ENCODE measurements at regions not wholly inside any gene's neighbourhood (a gene's known extent, or its start where the extent isn't known, plus 50 kb on each side); places are given as distances from the start of the nearest gene placed in this dataset.
"Not testable (repeated sequence)": the region's sequence is repeated elsewhere in the genome, so short reads cannot be mapped to it uniquely, and the experiment has no call there.

DNA sequence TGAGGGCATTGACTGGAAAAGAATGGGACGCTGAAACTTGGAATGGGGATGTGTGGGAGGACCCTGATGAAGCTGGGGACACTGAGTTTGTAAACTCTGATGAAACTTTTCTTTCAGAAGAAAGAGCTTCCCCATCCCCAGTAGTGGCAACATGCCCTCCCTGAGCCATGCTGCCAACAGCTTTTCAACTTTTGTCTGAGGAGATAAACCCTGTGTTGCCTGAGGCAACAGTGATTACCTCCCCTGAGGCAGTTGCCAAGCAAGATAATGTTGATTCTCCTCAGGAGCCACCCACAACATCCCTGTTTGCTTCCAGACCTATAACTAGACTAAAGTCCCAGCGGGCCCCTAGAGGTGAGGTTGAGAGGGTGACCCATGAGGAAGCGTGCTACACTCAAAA lies 134.2 kb upstream of the DAB1 start:
- TF ChIP-seq, protein P1, sequence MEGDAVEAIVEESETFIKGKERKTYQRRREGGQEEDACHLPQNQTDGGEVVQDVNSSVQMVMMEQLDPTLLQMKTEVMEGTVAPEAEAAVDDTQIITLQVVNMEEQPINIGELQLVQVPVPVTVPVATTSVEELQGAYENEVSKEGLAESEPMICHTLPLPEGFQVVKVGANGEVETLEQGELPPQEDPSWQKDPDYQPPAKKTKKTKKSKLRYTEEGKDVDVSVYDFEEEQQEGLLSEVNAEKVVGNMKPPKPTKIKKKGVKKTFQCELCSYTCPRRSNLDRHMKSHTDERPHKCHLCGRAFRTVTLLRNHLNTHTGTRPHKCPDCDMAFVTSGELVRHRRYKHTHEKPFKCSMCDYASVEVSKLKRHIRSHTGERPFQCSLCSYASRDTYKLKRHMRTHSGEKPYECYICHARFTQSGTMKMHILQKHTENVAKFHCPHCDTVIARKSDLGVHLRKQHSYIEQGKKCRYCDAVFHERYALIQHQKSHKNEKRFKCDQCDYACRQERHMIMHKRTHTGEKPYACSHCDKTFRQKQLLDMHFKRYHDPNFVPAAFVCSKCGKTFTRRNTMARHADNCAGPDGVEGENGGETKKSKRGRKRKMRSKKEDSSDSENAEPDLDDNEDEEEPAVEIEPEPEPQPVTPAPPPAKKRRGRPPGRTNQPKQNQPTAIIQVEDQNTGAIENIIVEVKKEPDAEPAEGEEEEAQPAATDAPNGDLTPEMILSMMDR (IDR thresholded peaks at IDR 0.05; ENCODE audit: low read depth, low read length) = not testable (repeated sequence)
- TF ChIP-seq EZH2phosphoT487 (IDR thresholded peaks at IDR 0.05; ENCODE audit: low read depth) = not testable (repeated sequence)
